GM12865 (cell line): ENCODE measurements at regions not wholly inside any gene's neighbourhood (a gene's known extent, or its start where the extent isn't known, plus 50 kb on each side); places are given as distances from the start of the nearest gene placed in this dataset.

ENCODE experiments used
- DNase-seq: peaks from one replicate; pipeline ENCODE4 v3.0.0; 2010; ENCODE audit warnings: low read depth
- H3K4me3 ChIP-seq: 2 replicates; pipeline ENCODE4 v1.5.1; 2011; ENCODE audit warnings: mild to moderate bottlenecking, low read depth, low read length, control low read depth
- TF ChIP-seq, protein P1 (sequence below): IDR thresholded peaks from 2 replicates; pipeline ENCODE4 v1.5.1; 2011; ENCODE audit warnings: low read length, control low read depth, low read depth, inconsistent platforms; ENCODE audit not compliant: insufficient read depth; ENCODE audit errors: missing control alignments

DNA sequence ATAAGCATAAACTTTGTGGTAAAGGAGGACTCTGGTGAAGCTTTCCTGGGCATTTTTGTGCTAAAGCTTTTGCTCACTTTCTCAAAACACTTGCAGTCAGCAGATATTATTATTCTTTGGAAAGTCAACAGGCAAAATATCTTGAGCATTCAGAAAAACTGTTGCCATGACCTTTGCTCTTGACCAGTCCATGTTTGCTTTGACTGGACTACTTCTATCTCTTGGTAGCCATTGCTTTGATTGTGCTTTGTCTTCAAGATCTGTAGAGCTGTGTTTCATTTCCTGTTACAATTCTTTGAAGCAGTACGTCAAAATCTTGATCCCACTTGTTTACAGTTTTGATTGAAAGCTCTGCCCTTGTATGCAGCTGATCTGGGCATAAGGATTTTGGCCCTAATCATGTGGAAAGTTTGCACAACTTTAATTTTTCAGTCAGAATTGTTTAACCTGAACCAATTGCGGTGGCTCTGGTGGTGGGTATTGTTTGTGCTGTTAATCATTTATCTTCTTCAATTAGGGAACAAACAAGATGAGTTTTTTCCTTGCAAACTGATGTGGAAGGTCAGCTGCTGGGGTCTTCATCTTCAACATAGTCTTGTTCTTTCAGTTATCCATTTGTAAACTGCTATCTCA is 121.5 kb upstream of the NUDT6 start:
- H3K4me3 ChIP-seq: no peak overlapping the region
- TF ChIP-seq, protein P1, sequence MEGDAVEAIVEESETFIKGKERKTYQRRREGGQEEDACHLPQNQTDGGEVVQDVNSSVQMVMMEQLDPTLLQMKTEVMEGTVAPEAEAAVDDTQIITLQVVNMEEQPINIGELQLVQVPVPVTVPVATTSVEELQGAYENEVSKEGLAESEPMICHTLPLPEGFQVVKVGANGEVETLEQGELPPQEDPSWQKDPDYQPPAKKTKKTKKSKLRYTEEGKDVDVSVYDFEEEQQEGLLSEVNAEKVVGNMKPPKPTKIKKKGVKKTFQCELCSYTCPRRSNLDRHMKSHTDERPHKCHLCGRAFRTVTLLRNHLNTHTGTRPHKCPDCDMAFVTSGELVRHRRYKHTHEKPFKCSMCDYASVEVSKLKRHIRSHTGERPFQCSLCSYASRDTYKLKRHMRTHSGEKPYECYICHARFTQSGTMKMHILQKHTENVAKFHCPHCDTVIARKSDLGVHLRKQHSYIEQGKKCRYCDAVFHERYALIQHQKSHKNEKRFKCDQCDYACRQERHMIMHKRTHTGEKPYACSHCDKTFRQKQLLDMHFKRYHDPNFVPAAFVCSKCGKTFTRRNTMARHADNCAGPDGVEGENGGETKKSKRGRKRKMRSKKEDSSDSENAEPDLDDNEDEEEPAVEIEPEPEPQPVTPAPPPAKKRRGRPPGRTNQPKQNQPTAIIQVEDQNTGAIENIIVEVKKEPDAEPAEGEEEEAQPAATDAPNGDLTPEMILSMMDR: no peak
- DNase-seq: no peak

DNA sequence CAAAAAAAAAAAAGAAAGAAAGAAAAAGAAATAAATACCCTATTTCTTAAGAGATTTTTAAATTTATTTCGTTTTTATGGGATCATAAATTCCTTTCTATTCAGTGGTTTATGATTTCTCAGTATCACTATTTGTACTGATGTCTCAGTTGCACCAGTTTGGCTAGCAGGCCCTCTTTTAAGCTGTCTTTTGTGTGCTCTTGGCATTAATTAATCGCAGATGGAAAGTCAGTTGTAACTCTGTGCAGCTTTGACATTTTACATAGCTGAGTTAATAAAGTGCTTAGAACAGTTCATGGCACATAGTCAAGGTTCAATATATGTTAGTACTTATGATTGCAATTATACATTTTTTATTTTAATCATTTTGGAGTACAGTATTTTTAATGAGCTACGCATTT is 123.7 kb upstream of the NUDT6 start:
- DNase-seq: no peak
- TF ChIP-seq, protein P1: no peak
- no peak overlapping the region for H3K4me3 ChIP-seq

DNA sequence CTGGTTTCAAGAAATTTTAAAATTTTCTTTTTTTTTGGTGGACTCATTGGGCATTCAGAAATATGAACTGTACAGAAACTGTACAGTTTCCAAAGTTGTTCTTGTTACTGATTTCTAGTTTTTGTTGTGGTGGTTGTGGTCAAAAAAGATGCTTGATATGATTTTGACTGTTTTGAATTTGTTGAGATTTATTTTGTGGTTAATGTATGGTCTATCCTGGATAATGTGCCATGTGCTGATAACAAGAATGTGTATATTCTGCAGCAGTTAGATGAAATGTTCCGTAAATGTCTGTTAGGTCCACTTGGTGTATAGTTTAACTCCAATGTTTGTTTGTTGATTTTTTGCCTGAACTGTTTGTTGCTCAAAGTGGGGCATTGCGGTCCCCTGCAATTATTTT is 127.6 kb upstream of the NUDT6 start:
- TF ChIP-seq, protein P1: no peak
- no peak for DNase-seq
- no peak overlapping the region for H3K4me3 ChIP-seq

DNA sequence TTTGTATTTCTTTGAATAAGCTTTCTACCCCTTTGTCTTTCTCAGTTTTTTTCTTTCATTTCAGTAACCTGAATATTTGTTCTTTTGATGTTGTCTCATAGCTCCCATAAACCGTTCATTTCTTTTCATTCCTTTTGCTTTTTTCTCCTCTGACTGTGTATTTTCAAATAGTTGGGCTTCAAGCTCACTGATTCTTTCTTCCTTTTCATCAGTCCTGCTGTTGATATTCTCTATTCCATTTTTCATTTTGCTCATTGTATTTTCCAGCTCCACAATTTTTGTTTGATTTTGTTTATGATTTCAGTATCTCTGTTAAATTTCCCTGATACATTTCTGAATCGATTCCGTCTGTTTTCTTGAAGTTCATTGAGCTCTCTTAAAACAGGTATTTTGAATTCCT is 129.6 kb upstream of the NUDT6 start:
- TF ChIP-seq, protein P1: no peak
- DNase-seq: no peak
- H3K4me3 ChIP-seq: no peak overlapping the region

DNA sequence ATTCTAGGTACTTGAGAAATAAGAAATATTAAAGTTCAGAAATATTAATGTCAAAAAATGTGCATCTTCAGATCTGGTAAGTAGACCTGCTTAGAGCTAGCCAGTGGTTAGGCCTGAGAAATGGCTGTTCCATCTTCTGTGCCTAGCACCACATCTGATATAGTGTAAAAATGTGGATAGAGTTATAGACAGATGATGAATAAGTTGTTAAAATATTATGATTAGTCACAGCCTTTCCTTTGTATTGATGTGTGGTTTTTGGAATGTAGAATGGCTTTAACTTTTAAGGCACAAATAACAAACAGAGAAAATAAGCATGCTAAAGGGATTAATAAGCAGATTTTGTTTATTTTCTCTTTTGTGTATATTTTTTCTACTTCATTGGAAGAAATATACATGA is 133.5 kb upstream of the NUDT6 start:
- no peak overlapping the region for H3K4me3 ChIP-seq
- DNase-seq: no peak

DNA sequence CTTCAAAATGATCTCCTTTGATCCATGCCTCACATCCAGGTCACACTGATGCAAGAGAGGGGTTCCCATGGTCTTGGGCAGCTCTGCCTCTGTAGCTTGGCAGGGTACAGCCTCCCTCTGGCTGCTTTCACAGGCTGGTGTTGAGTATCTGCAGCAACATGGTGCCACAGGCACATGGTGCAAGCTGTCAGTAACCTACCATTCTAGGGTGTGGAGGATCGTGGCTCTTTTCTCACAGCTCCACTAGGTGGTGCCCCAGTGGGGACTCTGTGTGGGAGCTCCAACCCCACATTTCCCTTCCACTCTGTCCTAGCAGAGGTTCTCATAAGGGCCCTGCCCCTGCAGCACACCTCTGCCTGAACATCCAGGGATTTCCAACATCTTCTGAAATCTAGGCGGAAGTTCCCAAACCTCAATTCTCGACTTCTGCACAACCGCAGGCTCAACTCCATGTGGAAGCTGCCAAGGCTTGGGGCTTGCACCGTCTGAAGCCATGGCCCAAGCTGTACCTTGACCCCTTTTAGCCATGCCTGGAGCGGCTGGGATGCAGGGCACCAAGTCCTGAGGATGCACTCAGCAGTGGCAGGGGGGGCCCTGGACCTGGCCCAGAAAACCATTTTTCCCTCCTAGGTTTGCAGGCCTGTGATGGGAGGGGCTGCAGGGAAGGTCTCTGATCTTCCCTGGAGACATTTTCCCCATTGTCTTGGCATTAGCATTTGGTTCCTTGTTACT is 137.8 kb upstream of the NUDT6 start:
- no peak overlapping the region for H3K4me3 ChIP-seq
- TF ChIP-seq, protein P1: no peak
- no peak for DNase-seq

More for the DNA sequence above, 133.5 kb upstream of the NUDT6 start:
- TF ChIP-seq, protein P1: no peak
